Stimulated activated CD4-positive, alpha-beta T cell treated with anti-CD3 and anti-CD28 coated beads, Interleukin-4, amount 100 ng/mL, for 1 hour (primary cell): ENCODE measurements at regions not wholly inside any gene's neighbourhood (a gene's known extent, or its start where the extent isn't known, plus 50 kb on each side); places are given as distances from the start of the nearest gene placed in this dataset.
"Not testable (repeated sequence)": the region's sequence is repeated elsewhere in the genome, so short reads cannot be mapped to it uniquely, and the experiment has no call there.

Experiments
- DNase-seq: peaks from one replicate; pipeline ENCODE4 v3.0.0-alpha.2; 2020

DNA sequence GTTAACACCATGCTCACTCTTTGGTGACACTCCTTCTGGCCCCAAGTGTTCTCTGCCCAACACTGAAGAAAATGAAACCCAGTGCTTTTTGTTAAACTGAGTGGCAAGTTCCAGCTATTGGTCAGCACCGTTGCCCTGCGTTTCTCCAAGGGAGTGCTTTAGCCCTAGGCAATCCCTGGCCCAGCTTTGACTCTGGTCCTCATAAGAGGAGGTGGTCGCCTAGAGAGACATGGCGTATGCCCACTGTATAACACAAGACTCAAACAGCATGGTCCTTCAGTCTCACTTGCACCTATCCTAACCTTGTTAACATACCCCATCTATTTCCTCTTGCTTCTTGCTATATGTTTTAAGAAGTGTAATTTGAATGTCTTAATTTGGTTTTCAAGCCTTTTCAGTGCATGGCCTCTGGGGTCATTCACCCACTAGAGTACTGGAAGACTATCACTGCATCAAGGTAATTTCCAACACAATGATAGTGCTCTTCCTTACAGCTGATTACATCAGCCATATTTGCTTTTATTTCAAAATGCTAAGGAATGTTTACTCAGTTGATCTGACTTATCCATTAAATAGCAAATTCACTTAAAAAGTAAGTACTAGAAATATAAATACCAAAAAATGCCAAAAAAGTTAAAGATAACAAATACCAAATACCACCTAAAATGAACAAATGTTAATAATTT, 190.5 kb upstream of the SOX21 start:
- no peak for DNase-seq

DNA sequence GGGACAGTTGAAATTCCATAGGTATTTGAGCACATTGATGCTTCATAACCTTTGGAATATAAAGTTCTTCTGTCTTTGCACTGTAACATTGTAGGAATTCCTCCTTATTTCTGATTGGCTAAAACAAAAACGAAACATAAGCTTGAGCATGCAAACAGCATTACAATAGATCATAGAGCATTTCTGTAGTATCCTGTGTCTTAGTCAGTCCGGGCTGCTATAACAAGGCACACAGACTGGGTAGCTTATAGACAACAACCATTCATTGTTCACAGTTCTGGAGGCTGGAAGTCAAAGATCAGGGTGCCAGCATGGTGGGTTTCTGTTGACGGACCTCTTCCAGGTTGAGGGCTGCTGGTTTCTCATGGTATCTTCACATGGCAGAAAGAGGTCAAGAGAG, 188.7 kb upstream of the SOX21 start:
- no peak for DNase-seq

DNA sequence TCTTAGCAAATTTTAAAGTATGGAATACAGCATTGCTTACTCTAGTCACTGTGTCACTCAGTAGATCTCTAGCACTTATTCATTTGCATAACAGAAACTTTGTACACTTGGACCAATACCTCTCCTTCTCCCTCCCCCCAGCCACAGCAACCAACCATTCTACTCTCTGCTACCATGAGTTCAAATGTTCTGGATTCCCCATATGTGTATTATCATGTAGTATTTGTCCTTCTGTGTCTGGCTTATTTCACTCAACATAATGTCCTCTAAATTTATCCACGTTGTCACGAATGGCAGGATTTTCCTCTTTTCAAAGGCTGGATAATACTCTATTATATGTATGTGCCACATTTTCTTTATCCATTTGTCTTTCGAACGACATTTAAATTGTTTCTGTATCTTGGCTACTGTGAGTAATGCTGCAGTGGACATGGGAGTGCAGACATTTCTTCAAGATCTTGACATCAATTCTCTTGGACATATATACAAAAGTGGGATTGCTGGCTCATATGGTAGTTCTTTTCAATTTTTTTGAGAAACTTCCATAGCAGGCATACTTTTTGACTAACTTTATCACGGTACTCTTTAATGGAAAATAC, 184.5 kb upstream of the SOX21 start:
- no peak for DNase-seq

DNA sequence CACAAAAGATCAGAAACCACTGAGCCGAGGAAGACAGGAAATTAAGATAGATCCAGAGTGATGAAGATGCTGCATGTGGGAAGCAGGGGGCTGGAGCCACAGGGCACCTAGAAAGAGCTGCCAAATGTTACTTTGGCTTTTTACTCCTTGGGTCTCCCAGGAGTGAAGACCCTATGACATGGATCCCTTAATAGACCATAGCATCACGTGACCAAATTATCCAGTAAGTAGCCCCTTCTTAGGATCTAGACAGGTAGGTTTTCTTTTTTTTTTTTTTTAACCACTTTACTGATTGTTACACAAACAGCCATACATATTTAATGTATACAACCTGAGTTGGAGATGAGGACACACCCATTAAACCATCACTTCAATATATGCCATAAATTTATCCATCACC, 183.9 kb upstream of the SOX21 start:
- no peak for DNase-seq

DNA sequence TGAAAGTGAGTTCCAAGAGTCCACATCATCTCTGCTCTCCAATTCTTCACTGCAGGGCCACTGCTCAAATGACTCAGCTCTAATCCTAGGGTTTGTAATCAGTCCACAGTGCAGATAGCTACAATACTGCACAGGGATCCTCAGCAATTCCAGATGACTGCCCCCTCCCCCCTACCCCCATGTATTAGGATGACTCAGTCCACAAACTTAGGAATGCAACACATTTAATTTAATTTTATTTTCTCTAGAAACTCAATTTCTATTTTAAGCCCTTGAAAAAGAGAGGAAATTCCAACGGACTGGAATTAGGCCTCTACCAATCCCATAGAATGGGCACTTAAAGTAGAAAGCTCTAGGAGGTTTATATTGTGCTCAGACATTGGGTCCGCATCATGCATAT, 173.8 kb upstream of the SOX21 start:
- no peak for DNase-seq

DNA sequence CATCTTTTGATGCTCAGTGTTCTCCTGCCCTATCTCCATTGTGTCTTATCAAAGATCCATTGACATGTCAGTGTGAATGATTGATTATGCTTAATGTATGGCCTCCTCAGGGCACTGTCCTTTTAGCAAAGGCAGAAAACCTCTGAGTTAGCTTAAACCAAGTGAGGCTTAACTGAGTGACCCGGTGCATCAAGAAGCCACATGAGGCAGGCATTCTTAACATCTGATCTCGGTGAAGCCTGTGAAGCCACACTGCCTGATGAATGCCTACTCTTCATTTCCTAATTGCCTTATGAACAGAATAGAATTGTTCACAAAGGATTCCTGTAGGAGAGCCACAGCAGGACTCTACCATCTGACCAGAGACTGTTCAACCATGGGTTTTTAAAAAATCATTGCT, 168.1 kb upstream of the SOX21 start:
- DNase-seq, result no peak

DNA sequence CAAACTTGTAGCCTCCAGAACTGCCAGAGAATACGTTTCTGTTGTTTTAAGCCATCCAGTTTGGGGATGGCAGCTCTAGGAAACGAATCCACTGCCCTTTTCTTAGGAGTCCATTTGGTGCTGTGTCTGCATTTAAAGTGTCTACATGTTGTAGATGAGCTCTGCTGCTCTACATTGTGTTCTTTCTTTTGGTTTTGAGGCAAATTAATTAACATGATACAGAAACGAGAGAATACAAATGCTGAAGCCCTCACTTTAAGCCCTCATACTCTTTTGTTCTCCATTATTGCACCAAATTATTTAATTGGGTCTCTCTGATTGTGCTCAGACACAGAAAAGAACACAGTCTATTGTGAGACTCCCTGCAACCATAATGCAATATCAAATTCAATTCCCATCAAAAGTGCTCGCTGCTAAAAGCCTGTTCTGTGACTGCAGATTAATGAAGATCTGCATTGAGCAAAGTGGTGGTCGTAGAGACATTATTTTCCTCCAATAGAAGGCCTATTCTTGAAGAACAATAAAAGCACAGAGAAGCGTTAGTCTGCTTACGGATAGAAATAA, 166.3 kb upstream of the SOX21 start:
- no peak for DNase-seq

DNA sequence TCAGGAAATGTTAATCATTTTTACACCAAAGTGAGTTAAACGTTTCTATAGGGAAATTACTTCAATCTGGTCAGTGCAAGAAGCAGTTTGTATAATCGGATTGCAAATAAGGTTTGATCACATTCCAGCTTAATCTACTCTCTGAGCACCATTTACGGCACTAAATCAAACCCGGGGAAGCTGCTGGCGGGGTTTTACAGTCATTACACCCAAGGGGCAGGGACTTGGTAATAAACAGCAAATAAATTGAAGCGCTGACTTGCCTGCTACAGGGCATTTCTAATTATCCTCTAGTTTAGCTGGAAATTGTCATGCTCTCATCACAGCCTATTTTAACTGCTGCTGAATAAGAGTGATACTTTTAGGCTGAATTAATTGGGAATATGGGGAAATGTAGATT, 152.1 kb upstream of the SOX21 start:
- DNase-seq, result no peak

DNA sequence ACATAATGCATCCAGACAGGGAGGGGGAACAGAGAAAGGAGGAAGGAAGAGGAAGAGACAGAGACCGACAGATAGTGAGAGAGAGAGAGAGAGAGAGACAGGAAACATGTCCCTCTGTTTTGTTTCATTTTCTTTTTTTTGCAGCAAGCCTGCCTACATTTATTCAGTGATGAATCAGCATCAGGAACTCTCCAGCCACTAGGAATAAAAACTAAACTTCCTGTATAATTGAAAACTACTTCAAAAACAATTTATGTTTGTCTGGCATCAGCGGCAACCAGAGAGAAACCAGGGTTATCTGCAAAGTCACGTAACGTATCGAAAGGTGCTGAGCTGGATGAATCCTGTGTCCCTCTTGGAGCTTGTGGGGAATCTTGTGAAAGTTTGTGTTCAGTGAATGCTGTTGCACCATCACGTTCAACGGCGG, 148.6 kb upstream of the SOX21 start:
- DNase-seq, result no peak

DNA sequence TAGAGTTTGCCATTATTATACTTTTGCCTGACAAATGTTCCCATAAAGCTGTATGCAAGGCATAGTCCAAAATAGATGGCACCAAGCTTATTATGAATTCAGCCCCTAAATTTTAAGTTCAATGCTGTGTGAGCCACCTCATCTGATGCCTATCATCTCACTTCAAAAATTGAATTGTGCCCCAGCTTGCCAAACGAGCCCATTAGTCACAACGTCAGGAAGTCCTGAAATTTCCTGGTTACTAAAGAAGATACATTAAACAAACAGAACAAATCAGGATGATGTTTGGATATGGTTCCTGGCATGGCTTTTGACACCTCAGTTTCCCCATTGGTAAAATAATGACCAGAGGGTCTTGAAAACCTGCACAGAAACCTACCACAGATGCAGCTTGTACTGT, 147.5 kb upstream of the SOX21 start:
- DNase-seq, result no peak

DNA sequence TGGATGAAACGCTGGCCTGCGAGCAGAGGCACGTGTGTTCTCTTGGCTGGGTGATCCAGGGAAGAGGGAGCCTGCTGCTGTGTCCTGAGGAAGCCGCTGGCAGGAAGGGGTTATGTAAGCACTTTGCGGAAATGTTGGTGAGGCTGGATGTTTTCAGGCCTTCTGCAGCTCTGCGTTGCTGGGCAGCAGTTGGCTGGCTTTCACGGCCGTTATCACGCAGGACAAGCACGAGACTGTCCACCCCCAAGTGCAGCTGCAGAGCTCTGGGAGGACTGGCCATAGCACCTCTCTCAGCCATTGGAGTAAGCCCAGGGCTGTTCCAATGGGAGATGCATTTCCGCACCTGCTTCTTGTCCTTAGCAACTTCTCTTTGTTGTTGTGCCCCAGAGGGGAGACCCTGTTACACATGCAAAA, 146.9 kb upstream of the SOX21 start:
- no peak for DNase-seq

DNA sequence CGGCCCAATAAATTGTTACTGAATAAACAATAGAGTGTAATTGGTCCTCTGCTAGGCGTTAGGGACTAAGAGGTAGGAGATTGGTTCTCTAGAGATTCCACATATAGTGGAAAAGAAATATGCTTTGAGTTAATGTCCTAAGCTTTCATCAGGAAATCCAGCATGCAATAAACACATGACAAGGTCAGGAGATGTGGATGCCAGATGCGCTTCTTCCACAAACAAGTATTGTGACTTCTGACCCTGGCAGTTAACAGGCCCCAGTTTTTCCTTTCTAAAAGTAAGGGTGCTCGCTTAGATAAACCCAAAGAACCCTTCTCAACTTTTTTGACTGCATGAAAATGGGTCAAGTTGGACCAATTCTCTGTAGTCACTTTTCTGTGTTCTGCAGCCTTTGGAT, 146.5 kb upstream of the SOX21 start:
- no peak for DNase-seq

DNA sequence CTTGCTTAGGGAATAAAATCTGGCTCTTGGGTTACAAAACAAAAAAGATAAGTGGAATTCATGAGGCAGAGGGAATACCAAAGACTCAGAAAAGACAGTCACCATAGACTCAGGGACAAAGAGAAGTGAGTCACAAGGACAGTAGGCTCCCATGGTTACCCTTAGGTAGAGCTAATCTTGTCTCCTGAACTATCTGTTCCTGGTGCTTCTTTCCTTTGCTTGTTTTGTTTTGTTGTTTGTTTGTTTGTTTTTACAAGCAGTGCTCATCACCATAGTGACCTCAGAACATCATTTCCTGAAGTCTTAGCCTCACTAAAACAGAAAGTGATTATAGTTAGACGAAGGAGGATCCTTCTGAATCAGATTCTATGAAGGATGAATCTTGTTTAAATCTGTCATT, 142.3 kb upstream of the SOX21 start:
- no peak for DNase-seq

DNA sequence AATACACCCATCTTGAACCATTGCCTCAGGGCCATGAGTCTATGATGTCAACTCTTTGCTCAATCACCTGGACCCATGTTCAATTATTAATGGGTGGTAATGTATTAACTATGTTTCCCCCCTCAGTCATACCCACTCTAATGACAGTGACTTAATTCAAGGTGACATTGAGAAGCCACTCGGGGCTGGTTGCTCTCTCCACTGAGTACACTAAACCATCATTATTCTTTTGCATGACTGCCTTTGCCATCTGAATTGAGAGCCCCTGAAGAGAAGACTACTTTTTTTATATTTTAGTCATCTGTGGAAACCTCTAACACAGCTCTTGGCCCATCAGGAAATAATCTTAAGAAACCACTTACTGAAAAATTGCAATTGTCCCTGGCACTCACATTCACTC, 139.2 kb upstream of the SOX21 start:
- no peak for DNase-seq

DNA sequence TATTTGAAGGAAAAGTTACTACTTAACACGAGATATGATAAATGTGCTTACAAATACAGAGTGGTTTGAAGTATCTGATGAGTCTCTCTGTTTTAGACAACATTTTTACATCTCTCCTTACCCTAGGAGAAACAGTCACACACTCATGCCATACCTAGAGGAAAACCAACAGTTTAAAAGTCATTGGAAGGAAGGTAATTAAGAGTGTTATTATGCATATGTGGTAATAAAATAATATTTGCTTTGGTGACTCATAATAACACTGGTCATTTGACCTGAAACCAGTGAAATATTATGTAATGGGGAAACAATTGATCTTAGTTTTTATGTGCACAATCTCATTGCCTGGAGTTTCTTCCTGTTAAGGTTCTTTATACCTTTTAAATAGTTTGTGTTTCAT, 136.9 kb upstream of the SOX21 start:
- no peak for DNase-seq

DNA sequence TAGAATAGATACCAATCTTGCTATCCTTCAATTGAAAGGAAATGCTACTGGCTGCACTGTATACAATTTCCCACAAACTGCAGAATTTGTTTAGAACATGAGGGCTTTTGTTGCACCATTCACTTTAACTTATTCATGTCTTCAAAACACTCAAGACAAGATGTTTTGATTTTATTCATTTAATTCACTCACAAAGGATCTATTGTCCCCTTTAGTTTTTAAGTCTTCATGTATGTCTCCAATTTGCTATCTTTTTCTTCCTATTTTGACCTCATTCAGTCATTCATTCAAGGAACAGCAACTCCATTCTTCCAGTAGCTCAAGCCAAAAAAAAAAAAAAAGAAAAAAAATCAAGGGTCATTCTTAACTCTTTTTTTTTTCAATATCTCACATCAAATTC, 130.6 kb upstream of the SOX21 start:
- DNase-seq, result no peak

DNA sequence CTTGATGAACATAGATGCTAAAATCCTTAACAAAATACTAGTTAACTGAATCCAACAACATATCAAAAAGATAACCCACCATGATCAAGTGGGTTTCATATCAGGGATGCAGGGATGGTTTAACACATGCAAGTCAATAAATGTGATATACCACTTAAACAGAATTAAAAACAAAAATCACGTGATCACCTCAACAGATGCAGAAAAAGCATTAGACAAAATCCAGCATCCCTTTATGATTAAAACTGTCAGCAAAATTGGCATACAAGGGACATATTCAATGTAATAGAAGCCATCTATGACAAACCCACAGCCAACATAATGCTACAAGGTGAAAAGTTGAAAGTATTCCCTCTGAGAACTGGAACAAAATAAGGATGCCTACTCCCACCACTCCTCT, 124.7 kb upstream of the SOX21 start:
- not testable (repeated sequence) for DNase-seq

DNA sequence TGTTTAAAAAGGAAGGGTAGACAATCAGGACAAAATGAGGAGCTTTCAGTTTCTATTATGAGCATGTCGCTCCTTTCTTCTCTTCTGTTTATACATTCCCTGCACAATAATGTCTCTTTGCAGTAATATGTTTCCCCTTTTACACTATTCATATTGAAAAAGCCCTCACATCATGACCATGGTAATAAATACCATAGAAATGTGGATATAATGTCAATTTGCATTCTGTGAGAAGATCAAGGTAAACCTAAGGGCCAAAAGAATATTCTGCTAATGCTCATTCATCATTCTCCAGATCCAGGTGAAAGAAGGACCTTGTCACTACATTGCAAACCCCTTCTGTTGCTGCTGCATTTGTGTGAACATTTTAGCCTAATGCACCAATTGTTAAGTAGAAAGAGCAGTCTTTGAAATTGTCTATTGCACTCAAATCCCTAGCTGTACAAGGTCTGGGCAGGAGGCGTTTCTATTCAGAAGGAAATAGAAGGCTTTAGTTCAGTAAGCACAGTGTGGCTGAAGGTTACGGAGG, 117.6 kb upstream of the SOX21 start:
- no peak for DNase-seq

DNA sequence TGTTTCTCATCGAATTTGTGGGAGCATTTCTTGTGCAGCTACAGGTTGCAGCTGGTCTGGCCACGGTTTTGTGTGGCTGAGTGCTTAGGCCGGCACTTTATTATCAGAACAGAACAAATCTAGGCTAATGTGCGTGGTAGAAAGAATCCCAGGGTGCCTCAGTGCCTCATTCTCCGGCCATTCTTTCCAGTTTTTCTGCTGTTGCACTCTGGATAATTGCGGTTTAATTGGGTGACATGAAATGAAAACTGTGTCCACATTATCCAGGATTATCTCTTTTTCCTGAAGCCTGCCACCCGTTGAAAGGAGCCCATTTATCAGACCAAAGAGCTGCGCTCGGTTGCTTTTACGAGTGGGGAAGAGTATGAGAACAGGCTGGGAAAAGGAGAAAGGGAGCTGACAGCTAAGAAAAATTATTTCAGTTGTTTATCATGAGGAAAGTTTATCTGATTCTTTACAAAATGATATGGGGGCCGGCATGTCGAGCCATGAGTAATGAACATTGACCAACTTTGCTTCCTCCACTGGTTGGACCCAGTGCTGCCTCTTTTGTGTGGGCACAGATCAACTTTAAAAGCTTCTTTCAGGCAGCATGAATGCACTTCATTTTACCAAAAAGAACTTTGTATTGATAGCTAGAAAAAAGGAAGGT, 117.0 kb upstream of the SOX21 start:
- no peak for DNase-seq

DNA sequence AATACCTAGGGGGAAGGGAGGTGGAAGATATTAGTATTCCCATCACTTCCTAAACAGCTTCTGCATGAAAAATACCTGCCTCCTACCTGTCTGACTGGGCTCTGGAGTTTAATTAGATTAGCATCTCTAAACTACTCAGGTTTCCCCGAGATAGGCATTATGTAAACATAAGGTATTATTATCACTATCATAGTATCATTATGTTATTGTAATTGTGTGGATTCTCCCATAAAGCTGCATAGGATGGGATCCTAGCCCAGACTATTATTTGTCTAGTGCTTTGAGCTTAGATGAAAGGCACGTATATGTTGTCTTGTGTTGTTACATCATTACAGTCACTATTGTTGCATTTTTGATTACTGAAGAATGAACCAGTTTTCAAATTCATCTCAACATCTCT, 115.2 kb upstream of the SOX21 start:
- no peak for DNase-seq

DNA sequence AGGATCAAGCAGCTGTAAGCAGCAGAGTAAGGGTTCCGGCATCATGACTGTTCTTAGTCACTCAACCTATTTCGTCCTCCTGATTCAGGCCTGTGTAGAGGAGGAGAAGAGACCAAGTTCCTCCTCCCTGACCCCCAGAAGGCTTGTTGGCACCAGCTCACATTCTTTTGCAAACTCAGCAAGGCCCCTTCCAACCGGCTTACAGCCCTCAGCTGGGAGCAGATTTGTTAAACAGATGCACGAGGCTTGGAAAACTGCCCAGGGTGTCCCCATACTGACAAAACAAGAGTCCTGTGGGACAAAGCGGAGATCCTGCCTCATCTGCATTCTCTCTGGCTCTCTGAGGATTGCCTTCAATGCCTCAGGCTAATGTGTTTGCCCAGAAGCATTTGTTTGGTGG, 113.2 kb upstream of the SOX21 start:
- no peak for DNase-seq

DNA sequence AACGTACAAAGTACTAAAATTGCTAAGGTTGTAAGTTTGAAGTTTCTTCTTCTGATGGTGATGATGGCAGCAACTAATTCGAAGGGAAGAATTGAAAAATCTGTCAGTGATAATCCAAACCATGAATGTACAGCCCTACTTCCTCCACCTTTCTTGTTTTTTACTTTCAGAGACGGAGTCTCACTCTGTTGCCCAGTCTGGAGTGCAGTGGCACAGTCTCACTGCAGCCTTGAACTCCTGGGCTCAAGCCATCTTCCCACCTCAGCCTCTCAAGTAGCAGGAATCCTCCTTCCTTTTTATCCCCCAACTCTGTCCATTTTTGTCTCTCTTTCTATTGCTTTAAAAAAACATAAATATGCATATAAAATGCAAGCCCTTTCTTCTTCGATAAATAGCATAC, 112.3 kb upstream of the SOX21 start:
- no peak for DNase-seq

DNA sequence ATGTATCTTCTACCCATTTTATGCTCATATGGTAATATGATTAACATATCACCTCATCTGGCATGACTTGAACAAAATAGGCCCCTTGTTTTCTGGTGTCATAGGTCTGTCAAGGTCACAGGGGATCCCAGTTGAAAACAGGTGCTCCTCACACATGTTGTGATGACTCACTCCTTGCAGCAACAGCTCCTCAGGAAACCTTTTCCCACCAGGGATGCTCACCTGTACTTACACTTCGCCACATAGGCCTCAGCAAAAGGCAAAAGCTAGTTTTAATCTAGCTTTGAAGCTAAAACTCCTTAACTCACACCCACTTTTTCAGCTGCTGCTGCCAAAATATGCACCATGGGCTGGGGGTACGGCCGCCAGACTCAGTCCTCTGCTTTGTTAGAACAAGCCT, 110.0 kb upstream of the SOX21 start:
- DNase-seq, result no peak

DNA sequence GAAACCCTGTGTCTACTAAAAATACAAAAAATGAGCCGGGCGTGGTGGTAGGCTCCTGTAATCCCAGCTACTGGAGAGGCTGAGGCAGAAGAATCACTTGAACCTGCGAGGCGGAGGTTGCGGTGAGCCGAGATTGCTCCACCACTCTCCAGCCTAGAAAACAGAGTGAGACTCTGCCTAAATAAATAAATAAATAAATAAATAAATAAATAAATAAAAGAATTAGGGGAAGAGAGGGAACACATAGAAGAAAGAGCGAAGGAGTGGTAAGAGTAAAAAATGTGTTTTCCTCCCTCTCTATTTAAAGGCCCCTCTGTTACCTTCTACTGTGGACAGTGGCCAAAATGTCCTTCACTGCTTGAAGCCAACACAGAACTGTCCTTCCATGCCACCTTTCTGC, 103.9 kb upstream of the SOX21 start:
- no peak for DNase-seq
